Progenitor cell of endocrine pancreas (in vitro differentiated cells): ENCODE measurements at regions not wholly inside any gene's neighbourhood (a gene's known extent, or its start where the extent isn't known, plus 50 kb on each side); places are given as distances from the start of the nearest gene placed in this dataset.

Experiments
- DNase-seq: peaks from one replicate; pipeline ENCODE4 v3.0.0; 2021; ENCODE audit warnings: low spot score; ENCODE audit not compliant: unreplicated experiment
- H3K27ac Mint-ChIP-seq: 2 replicates; pipeline ENCODE4 v1.8.0; 2021; ENCODE audit warnings: mild to moderate bottlenecking, moderate library complexity, mixed read lengths
- H3K27me3 Mint-ChIP-seq: 2 replicates; pipeline ENCODE4 v1.8.0; 2021; ENCODE audit warnings: mixed read lengths
- H3K36me3 Mint-ChIP-seq: 2 replicates; pipeline ENCODE4 v1.8.0; 2022; ENCODE audit warnings: mixed read lengths; ENCODE audit not compliant: insufficient read depth
- H3K4me1 Mint-ChIP-seq: 2 replicates; pipeline ENCODE4 v1.8.0; 2021; ENCODE audit warnings: low read depth, mixed read lengths
- H3K4me3 Mint-ChIP-seq: 2 replicates; pipeline ENCODE4 v1.8.0; 2021; ENCODE audit warnings: low read depth, mild to moderate bottlenecking, moderate library complexity, mixed read lengths
- H3K9me3 Mint-ChIP-seq: 2 replicates; pipeline ENCODE4 v1.8.0; 2021; ENCODE audit warnings: low read depth, mixed read lengths
- TF ChIP-seq, protein P1 (sequence below): fragments of 200-600 bp; sonication (generic); IDR thresholded peaks from one replicate; pipeline ENCODE4 v1.5.0; 2021; ENCODE audit warnings: antibody characterized with exemption, mild to moderate bottlenecking; ENCODE audit not compliant: unreplicated experiment

DNA sequence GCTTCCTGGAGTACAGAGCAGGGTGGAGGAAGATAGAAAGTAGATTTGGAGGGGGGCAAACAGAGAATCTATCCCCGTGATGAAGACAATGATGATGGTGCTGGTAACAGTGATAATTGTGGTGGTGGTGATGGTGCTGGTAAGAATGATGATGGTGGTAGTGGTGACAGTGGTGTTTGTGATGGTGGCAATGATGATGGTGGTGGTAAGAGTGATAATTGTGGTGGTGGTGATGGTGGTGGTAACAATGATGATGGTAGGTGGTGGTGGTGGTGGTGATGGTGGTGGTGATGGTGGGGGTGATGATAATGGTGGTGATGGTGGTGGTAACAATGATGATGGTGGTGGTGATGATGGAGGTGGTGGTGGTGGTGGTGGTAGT lies 169.8 kb downstream of the TSHZ3 start:
- Mint-ChIP-seq H3K36me3 (no peaks in the 10 kb centered on the region), H3K27ac (no peak overlapping the region)

DNA sequence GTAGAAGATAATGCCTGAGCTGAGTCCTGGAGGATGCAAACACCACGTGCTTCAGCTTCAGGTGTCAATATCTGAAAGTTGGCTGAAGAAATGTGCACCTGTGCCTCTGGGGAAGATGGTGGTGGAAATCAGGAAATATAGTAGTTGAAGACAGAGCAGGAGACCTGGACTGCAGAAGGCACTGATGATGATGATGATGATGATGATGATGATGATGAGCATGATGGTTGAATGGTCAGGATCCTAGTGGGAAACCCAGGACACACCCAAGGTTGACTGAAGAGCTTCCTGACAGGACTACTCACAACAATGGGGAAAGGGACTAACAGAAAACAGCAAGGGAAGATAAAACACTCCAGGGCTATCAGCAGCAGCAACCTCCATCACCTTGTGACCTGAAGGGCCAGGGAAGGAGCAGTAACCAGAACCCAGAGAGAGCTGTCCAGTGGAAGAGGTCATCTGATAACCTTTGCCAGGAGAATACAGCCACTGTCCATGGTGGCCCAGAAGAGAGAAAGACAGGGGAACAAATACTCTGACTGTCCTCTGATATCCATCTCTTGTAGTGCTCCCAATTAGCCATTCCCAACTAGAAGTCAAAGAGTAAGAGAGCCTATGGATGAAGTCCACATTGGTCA lies 170.3 kb downstream of the TSHZ3 start:
- TF ChIP-seq, protein P1, sequence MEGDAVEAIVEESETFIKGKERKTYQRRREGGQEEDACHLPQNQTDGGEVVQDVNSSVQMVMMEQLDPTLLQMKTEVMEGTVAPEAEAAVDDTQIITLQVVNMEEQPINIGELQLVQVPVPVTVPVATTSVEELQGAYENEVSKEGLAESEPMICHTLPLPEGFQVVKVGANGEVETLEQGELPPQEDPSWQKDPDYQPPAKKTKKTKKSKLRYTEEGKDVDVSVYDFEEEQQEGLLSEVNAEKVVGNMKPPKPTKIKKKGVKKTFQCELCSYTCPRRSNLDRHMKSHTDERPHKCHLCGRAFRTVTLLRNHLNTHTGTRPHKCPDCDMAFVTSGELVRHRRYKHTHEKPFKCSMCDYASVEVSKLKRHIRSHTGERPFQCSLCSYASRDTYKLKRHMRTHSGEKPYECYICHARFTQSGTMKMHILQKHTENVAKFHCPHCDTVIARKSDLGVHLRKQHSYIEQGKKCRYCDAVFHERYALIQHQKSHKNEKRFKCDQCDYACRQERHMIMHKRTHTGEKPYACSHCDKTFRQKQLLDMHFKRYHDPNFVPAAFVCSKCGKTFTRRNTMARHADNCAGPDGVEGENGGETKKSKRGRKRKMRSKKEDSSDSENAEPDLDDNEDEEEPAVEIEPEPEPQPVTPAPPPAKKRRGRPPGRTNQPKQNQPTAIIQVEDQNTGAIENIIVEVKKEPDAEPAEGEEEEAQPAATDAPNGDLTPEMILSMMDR: no peak
- peaks cover 2% of the 10 kb centered on the region for H3K9me3 Mint-ChIP-seq
- H3K27me3 Mint-ChIP-seq: peaks cover 17% of the 10 kb centered on the region
- H3K4me3 Mint-ChIP-seq: no peak overlapping the region
- no peaks in the 10 kb centered on the region for H3K36me3 Mint-ChIP-seq
- no peak overlapping the region for H3K27ac Mint-ChIP-seq
- DNase-seq: no peak
- no peaks in the 10 kb centered on the region for H3K4me1 Mint-ChIP-seq

More for the DNA sequence above, 169.8 kb downstream of the TSHZ3 start:
- H3K27me3 Mint-ChIP-seq: peaks cover 16% of the 10 kb centered on the region
- no peaks in the 10 kb centered on the region for H3K4me1 Mint-ChIP-seq
- TF ChIP-seq, protein P1: no peak
- H3K9me3 Mint-ChIP-seq: peaks cover 2% of the 10 kb centered on the region
- no peak overlapping the region for H3K4me3 Mint-ChIP-seq
- DNase-seq: no peak

DNA sequence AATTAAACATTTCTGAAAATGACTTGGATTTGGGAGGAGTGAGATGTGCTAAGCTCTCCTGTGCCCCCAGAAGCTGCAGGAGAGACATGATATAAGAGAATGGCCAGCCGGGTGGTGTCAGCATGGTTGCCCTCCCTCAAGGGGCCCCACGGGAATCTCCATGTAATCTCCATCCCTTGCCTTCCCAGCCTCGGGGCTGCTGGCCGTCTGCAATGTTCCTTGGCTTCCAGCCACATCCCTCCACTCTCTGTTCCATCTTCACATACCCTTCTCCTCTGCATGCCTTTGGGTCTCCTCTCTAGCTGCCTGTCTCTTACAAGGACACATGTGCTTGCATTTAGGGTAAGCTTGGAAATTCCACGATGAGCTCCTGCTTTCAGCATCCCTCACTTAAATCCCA lies 172.0 kb downstream of the TSHZ3 start:
- Mint-ChIP-seq H3K36me3 (no peaks in the 10 kb centered on the region), H3K4me1 (no peaks in the 10 kb centered on the region), H3K4me3 (no peak overlapping the region), H3K9me3 (peaks cover 2% of the 10 kb centered on the region), H3K27me3 (peaks cover 15% of the 10 kb centered on the region), H3K27ac (no peak overlapping the region)
- TF ChIP-seq, protein P1: no peak
- DNase-seq: no peak

DNA sequence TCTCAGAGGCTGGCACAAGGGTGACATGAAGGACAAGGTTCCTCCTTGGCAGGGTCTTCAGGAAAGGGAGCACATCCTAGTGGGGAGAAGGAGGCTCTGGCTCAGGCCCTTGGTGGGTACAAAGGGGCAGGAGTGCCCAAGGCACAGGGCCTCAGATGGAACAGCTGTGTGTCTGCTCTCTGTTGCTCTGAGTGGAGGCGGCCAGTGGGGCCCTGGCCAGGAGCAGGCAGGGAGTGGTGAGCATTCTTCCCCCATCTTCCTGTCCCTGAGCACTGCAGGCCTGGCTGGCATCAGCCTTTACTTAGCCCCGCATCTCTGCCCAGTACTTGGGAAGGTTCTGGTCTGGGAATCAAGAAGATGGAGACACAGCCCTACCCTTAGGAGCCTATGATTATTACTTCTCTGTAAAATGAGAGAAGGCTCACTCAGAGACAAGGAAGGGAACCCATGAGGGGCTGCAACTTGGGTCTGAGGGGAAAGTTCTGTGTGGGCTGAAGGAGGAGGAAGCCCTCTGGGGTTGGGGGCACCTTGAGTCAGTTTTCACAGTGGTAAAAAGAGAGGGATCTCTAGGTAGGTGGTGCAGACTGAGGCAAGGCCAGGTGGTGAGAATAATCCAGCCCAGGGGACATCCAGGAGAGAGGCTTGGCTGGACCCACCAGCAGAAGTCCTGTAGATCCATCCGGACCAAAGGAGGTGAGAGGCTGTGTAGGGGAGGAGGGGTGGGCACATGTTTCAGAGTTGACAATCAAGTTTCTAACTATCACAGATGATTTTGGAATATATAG lies 173.5 kb downstream of the TSHZ3 start:
- peaks cover 2% of the 10 kb centered on the region for H3K9me3 Mint-ChIP-seq
- TF ChIP-seq, protein P1: no peak
- no peaks in the 10 kb centered on the region for H3K36me3 Mint-ChIP-seq
- DNase-seq: no peak
- H3K4me1 Mint-ChIP-seq: no peaks in the 10 kb centered on the region
- no peak overlapping the region for H3K4me3 Mint-ChIP-seq
- no peak overlapping the region for H3K27ac Mint-ChIP-seq
- H3K27me3 Mint-ChIP-seq: peaks cover 15% of the 10 kb centered on the region

DNA sequence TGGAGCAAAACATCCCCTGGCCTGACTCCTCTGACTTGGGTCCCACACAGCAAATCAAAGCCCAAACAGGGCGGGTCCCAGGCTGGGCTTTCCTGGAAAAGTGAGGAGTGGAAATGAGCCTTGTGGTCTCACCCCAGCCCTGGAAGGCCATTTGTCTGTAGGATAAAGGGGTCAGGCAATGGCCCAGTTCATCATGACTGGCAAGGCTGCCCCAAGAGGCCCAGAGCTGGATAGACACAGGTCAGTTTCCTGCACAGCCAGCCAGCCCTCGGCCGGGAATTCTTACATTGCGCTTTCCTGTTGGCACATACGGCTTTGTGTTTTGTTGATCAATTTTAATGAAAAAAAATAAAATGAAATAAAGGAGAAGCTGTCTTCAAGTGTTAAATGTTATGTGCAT lies 174.3 kb downstream of the TSHZ3 start:
- Mint-ChIP-seq H3K27ac (no peak overlapping the region), H3K4me3 (no peak overlapping the region), H3K27me3 (peaks cover 15% of the 10 kb centered on the region), H3K36me3 (no peaks in the 10 kb centered on the region), H3K4me1 (no peaks in the 10 kb centered on the region), H3K9me3 (peaks cover 2% of the 10 kb centered on the region)
- TF ChIP-seq, protein P1: no peak
- DNase-seq: no peak
